Putamen (tissue), 1 donor: ENCODE measurements at regions not wholly inside any gene's neighbourhood (a gene's known extent, or its start where the extent isn't known, plus 50 kb on each side); places are given as distances from the start of the nearest gene placed in this dataset.
A peak's percentile ranks its signal among the peaks of the same experiment; 100 is the strongest.

ENCODE experiments used
- DNase-seq: peaks from one replicate; pipeline ENCODE4 v3.0.0-alpha.2; 2016; ENCODE audit warnings: low spot score

- DNase-seq = no peak
Observed at GRCh38 chr16:51035110-51035498, 116.0 kb downstream of the SALL1 start.

GRCh38 chr16:51034481-51035109, 116.5 kb downstream of the SALL1 start:
- DNase-seq = peak; percentile 68

GRCh38 chr16:51031598-51031997, 119.5 kb downstream of the SALL1 start:
- no peak for DNase-seq

GRCh38 chr16:51030516-51030915, 120.6 kb downstream of the SALL1 start:
- DNase-seq = no peak

GRCh38 chr16:51025588-51026290, 125.3 kb downstream of the SALL1 start:
- DNase-seq = no peak

GRCh38 chr16:51024703-51025102, 126.4 kb downstream of the SALL1 start:
- DNase-seq = no peak

GRCh38 chr16:51022955-51023354, 128.1 kb downstream of the SALL1 start:
- no peak for DNase-seq

GRCh38 chr16:51019617-51020016, 131.5 kb downstream of the SALL1 start:
- DNase-seq = no peak

- DNase-seq = no peak
Observed at GRCh38 chr16:51017969-51018368, 133.1 kb downstream of the SALL1 start.

GRCh38 chr16:51012396-51012795, 138.7 kb downstream of the SALL1 start:
- DNase-seq = no peak

- DNase-seq = no peak
Observed at GRCh38 chr16:51010817-51011216, 140.3 kb downstream of the SALL1 start.

- DNase-seq = no peak
Observed at GRCh38 chr16:51009813-51010212, 141.3 kb downstream of the SALL1 start.

- no peak for DNase-seq
Observed at GRCh38 chr16:51009359-51009758, 141.7 kb downstream of the SALL1 start.

GRCh38 chr16:51008607-51009006, 142.5 kb downstream of the SALL1 start:
- DNase-seq = no peak

- no peak for DNase-seq
Observed at GRCh38 chr16:51008037-51008436, 143.0 kb downstream of the SALL1 start.

- no peak for DNase-seq
Observed at GRCh38 chr16:51003850-51004566, 147.1 kb downstream of the SALL1 start.

- DNase-seq = no peak
Observed at GRCh38 chr16:51002881-51003490, 148.1 kb downstream of the SALL1 start.

- DNase-seq = no peak
Observed at GRCh38 chr16:50999181-50999580, 151.9 kb downstream of the SALL1 start.

- no peak for DNase-seq
Observed at GRCh38 chr16:50998411-50998810, 152.7 kb downstream of the SALL1 start.

- no peak for DNase-seq
Observed at GRCh38 chr16:50997679-50998078, 153.4 kb downstream of the SALL1 start.

- no peak for DNase-seq
Observed at GRCh38 chr16:50996830-50997186, 154.3 kb downstream of the SALL1 start.

- no peak for DNase-seq
Observed at GRCh38 chr16:50996166-50996829, 154.8 kb downstream of the SALL1 start.
